OCI-LY3 (cell line): ENCODE measurements at regions not wholly inside any gene's neighbourhood (a gene's known extent, or its start where the extent isn't known, plus 50 kb on each side); places are given as distances from the start of the nearest gene placed in this dataset.

ENCODE experiments used
- EZH2phosphoT487 ChIP-seq: fragments of 200-600 bp; shearing (Covaris generic); IDR thresholded peaks from 2 replicates; pipeline ENCODE4 v1.6.1; 2018; ENCODE audit warnings: antibody characterized with exemption, mixed run types, low read depth
- TF ChIP-seq, protein P1 (sequence below): fragments of 200-600, 300-600 bp; sonication (generic); IDR thresholded peaks from 2 replicates; pipeline ENCODE4 v1.5.1; 2014; ENCODE audit warnings: antibody characterized with exemption, low read length, low read depth

DNA sequence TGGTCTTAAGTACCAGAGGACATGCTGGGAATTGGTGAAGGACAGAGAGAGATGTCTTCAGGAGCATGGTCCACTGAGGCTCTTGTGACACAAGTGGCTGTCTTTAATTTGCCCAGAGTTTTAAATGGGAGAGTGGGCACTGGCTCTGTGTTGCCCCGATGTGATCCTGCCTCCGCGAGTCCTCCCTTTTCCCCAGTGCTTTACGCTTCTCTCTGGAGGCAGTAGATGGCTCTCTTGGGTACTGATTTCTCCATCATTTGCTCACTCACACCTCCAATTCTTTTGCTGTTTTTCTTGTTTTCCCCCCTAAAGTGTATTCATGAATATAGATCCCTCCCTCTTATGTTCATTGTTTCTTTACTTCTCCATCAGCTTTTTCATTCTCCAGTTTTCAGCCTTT lies 74.3 kb downstream of the EMP1 start:
- TF ChIP-seq, protein P1, sequence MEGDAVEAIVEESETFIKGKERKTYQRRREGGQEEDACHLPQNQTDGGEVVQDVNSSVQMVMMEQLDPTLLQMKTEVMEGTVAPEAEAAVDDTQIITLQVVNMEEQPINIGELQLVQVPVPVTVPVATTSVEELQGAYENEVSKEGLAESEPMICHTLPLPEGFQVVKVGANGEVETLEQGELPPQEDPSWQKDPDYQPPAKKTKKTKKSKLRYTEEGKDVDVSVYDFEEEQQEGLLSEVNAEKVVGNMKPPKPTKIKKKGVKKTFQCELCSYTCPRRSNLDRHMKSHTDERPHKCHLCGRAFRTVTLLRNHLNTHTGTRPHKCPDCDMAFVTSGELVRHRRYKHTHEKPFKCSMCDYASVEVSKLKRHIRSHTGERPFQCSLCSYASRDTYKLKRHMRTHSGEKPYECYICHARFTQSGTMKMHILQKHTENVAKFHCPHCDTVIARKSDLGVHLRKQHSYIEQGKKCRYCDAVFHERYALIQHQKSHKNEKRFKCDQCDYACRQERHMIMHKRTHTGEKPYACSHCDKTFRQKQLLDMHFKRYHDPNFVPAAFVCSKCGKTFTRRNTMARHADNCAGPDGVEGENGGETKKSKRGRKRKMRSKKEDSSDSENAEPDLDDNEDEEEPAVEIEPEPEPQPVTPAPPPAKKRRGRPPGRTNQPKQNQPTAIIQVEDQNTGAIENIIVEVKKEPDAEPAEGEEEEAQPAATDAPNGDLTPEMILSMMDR = no peak
- no peak for TF ChIP-seq EZH2phosphoT487
